GM12892 (cell line): ENCODE measurements at regions not wholly inside any gene's neighbourhood (a gene's known extent, or its start where the extent isn't known, plus 50 kb on each side); places are given as distances from the start of the nearest gene placed in this dataset.

Source experiments
- POLR2AphosphoS5 ChIP-seq: IDR thresholded peaks from 2 replicates; pipeline ENCODE4 v1.6.1; 2011; ENCODE audit warnings: low read depth, low read length, control low read depth
- TAF1 ChIP-seq: IDR thresholded peaks from 2 replicates; pipeline ENCODE4 v1.6.1; 2011; ENCODE audit warnings: low read depth, mild to moderate bottlenecking, control low read depth, low read length, borderline replicate concordance

- no peak for TF ChIP-seq TAF1
- TF ChIP-seq POLR2AphosphoS5 = no peak
Observed at GRCh38 chr7:33730958-33731357, 174.4 kb upstream of the BMPER start.
